Endothelial cell of umbilical vein (primary cell): ENCODE measurements at regions not wholly inside any gene's neighbourhood (a gene's known extent, or its start where the extent isn't known, plus 50 kb on each side); places are given as distances from the start of the nearest gene placed in this dataset.

Experiments used
- BruUV-seq: library from RNA; stranded (reverse); fragments of 400-500 nt; replicated peaks from 2 replicates; lab custom pipeline; 2021; lab: Mats Ljungman, UMichigan
- CTCF ChIA-PET: fragments of 300-600, 350-600 bp; sonication (Branson Sonifier 250); formaldehyde crosslinking; loops from one replicate; lab custom pipeline; 2021; ENCODE audit warnings: antibody characterized with exemption, inconsistent platforms; lab: Charles Lee
- POLR2A ChIA-PET: fragments of 300-600, 350-600 bp; sonication (Branson Sonifier 250); formaldehyde crosslinking; loops from one replicate; lab custom pipeline; 2021; ENCODE audit warnings: antibody characterized with exemption, inconsistent platforms; lab: Charles Lee
- DNase-seq: peaks from one replicate; pipeline ENCODE4 v3.0.0-alpha.2; 2011; ENCODE audit warnings: low read depth, low spot score
- FAIRE-seq: peaks from 2 replicates; lab custom pipeline; 2011; peaks lifted over from hg19 to GRCh38; lab: Jason Lieb, UNC
- H2AFZ ChIP-seq: 2 replicates; pipeline ENCODE4 v1.6.0; 2012; ENCODE audit warnings: low read depth, low read length, control low read depth, inconsistent platforms
- H3K27ac ChIP-seq: 2 replicates; pipeline ENCODE4 v1.5.1; 2011; ENCODE audit warnings: low read depth, mild to moderate bottlenecking, control low read depth, low read length, moderate library complexity; ENCODE audit not compliant: insufficient read depth
- H3K27me3 ChIP-seq, 2 experiments: 2 replicates each; pipeline versions ENCODE4 v1.6.0 to v1.6.1; 2011; ENCODE audit warnings: low read length in 2 of 2, mixed read lengths in 1 of 2; ENCODE audit not compliant: control insufficient read depth in 2 of 2, insufficient read depth in 2 of 2
- H3K36me3 ChIP-seq, 2 experiments: 2 replicates in 1 of 2; 3 replicates in 1 of 2; pipeline ENCODE4 v1.5.1; 2011; ENCODE audit warnings: low read length in 2 of 2, mild to moderate bottlenecking in 1 of 2, moderate library complexity in 1 of 2; ENCODE audit not compliant: control insufficient read depth in 2 of 2, insufficient read depth in 2 of 2; ENCODE audit errors: extremely low read depth in 1 of 2
- H3K4me1 ChIP-seq: 3 replicates; pipeline ENCODE4 v1.5.1; 2011; ENCODE audit warnings: mild to moderate bottlenecking, low read length; ENCODE audit not compliant: control insufficient read depth, insufficient read depth; ENCODE audit errors: extremely low read depth
- H3K4me2 ChIP-seq: 2 replicates; pipeline ENCODE4 v1.6.1; 2011; ENCODE audit warnings: low read length, control low read depth, mixed read lengths; ENCODE audit not compliant: insufficient read depth
- H3K4me3 ChIP-seq, 3 experiments: fragments of 200-600 bp in 1 of 3; sonication (generic), shearing (Covaris generic) in 1 of 3; replicated peaks in 1 of 3; 2 replicates each; pipeline ENCODE4 v1.5.1; 2011 to 2016; ENCODE audit warnings: control low read depth in 3 of 3, low read length in 3 of 3, mild to moderate bottlenecking in 2 of 3, inconsistent platforms in 1 of 3, low read depth in 1 of 3, moderate library complexity in 1 of 3; ENCODE audit not compliant: insufficient read depth in 1 of 3
- H3K79me2 ChIP-seq: 2 replicates; pipeline ENCODE4 v1.6.0; 2012; ENCODE audit warnings: low read length, inconsistent platforms; ENCODE audit not compliant: control insufficient read depth, insufficient read depth
- H3K9ac ChIP-seq: replicated peaks from 2 replicates; pipeline ENCODE3; 2011; ENCODE audit warnings: low read length, control low read depth; ENCODE audit not compliant: insufficient read depth; ENCODE audit errors: extremely low read depth
- H3K9me1 ChIP-seq: replicated peaks from 3 replicates; pipeline ENCODE4 v1.6.0; 2011; ENCODE audit warnings: mild to moderate bottlenecking, low read length; ENCODE audit not compliant: control insufficient read depth, insufficient read depth; ENCODE audit errors: extremely low read depth
- H3K9me3 ChIP-seq: replicated peaks from 2 replicates; pipeline ENCODE4 v1.5.1; 2012; ENCODE audit warnings: low read length, inconsistent platforms; ENCODE audit not compliant: control insufficient read depth, insufficient read depth
- H4K20me1 ChIP-seq: replicated peaks from 2 replicates; pipeline ENCODE3; 2011; ENCODE audit warnings: mild to moderate bottlenecking, low read length; ENCODE audit not compliant: control insufficient read depth, insufficient read depth; ENCODE audit errors: extremely low read depth
- CTCF ChIP-seq, 2 donors: IDR thresholded peaks; 1 replicate in 1 of 2; 2 replicates in 1 of 2; pipeline ENCODE4 v1.5.1; 2011; ENCODE audit warnings: low read length in 2 of 2, mild to moderate bottlenecking in 2 of 2, moderate library complexity in 2 of 2, control low read depth in 1 of 2, inconsistent platforms in 1 of 2, low read depth in 1 of 2; ENCODE audit not compliant: insufficient read depth in 1 of 2; ENCODE audit errors: extremely low read depth in 1 of 2
- EZH2 ChIP-seq: IDR thresholded peaks from 2 replicates; pipeline ENCODE4 v1.6.1; 2012; ENCODE audit warnings: borderline replicate concordance, low read depth, mild to moderate bottlenecking, moderate library complexity, low read length, inconsistent platforms; ENCODE audit not compliant: severe bottlenecking
- FOS ChIP-seq: IDR thresholded peaks from 2 replicates; pipeline ENCODE4 v1.6.1; 2011; ENCODE audit warnings: mild to moderate bottlenecking, low read length, moderate library complexity, borderline replicate concordance; ENCODE audit not compliant: insufficient read depth
- GATA2 ChIP-seq: IDR thresholded peaks from 2 replicates; pipeline ENCODE4 v1.7.0; 2011; ENCODE audit warnings: low read depth, mild to moderate bottlenecking, moderate library complexity, mixed read lengths, low read length; ENCODE audit not compliant: insufficient read length, insufficient read depth
- JUN ChIP-seq: IDR thresholded peaks from 2 replicates; pipeline ENCODE4 v1.6.1; 2011; ENCODE audit warnings: borderline replicate concordance, low read depth; ENCODE audit not compliant: insufficient read length, insufficient read depth
- MAX ChIP-seq: IDR thresholded peaks from 2 replicates; pipeline ENCODE4 v1.6.1; 2011; ENCODE audit not compliant: insufficient read depth, insufficient read length
- MYC ChIP-seq: IDR thresholded peaks from one replicate; pipeline ENCODE4 v1.6.1; 2011; ENCODE audit warnings: mild to moderate bottlenecking, low read depth, low read length
- POLR2A ChIP-seq: IDR thresholded peaks from 2 replicates; pipeline ENCODE4 v1.6.1; 2012; ENCODE audit warnings: low read depth, mild to moderate bottlenecking, control low read depth, low read length
- POLR2AphosphoS5 ChIP-seq: IDR thresholded peaks from 2 replicates; pipeline ENCODE4 v1.6.1; 2012; ENCODE audit warnings: low read depth, mild to moderate bottlenecking, control low read depth, low read length, moderate library complexity; ENCODE audit not compliant: insufficient read depth
- dilution Hi-C: fragments of 300-500 bp; cut with MboI; formaldehyde crosslinking; loops from one replicate; pipeline ENCODE4 v1.15.0; 2019; ENCODE audit warnings: low sequenced_read_pairs; ENCODE audit not compliant: extremely low pct_ligation_motif_present
- intact Hi-C: fragments of 100-400 bp; cut with micrococcal nuclease; formaldehyde crosslinking; loops from one replicate; pipeline ENCODE4 v1.10.0; 2022

GRCh38 chr6:131363947-131364834, 208.8 kb upstream of the ARG1 start:
- Histone ChIP-seq H3K36me3 (no peaks in the 10 kb centered on the region), H3K27me3 (peaks cover 0 to 2% of the 10 kb centered on the region in 2 experiments), H3K9me3 (no peaks in the 10 kb centered on the region), H2AFZ (no peak overlapping the region), H3K9me1 (no peaks in the 10 kb centered on the region), H3K9ac (no peak overlapping the region), H4K20me1 (no peaks in the 10 kb centered on the region), H3K4me1 (no peaks in the 10 kb centered on the region), H3K4me3 (no peak overlapping the region), H3K79me2 (no peaks in the 10 kb centered on the region), H3K4me2 (no peak overlapping the region), H3K27ac (no peak overlapping the region)
- FAIRE-seq (no peak), DNase-seq (no peak)
- dilution Hi-C loops (no loop called here), intact Hi-C loops (no loop called here)
- ChIA-PET POLR2A (no interaction called here), CTCF (interaction anchor here (1.3 kb wide), 1 partner anchor 13 kb away, joined by 3 read pairs; no protein-coding TSS in a partner anchor)
- BruUV-seq: no TSS peak
- no peak for TF ChIP-seq MAX
- no peak for TF ChIP-seq POLR2AphosphoS5
- no peak for TF ChIP-seq FOS
- TF ChIP-seq GATA2: no peak
- no peak for TF ChIP-seq POLR2A
- no peak for TF ChIP-seq EZH2
- no peak for TF ChIP-seq JUN
- no peak for TF ChIP-seq MYC
- TF ChIP-seq CTCF (IDR thresholded peaks at IDR 0.05; ENCODE audit: extremely low read depth in 1 of 2, insufficient read depth in 1 of 2, low read depth in 1 of 2, low read length in 2 of 2): no peak
